A673 (cell line): ENCODE measurements at regions not wholly inside any gene's neighbourhood (a gene's known extent, or its start where the extent isn't known, plus 50 kb on each side); places are given as distances from the start of the nearest gene placed in this dataset.

Experiments
- BruUV-seq: library from RNA; stranded (reverse); fragments of 400-500 nt; replicated peaks from 2 replicates; lab custom pipeline; 2021; lab: Mats Ljungman, UMichigan
- CTCF ChIA-PET: fragments of 300-600 bp; sonication (Branson Sonifier 250); formaldehyde crosslinking; loops from one replicate; lab custom pipeline; 2022; ENCODE audit warnings: antibody characterized with exemption; lab: Charles Lee
- POLR2A ChIA-PET: fragments of 300-600 bp; sonication (Branson Sonifier 250); formaldehyde crosslinking; loops from one replicate; lab custom pipeline; 2022; ENCODE audit warnings: antibody characterized with exemption; ENCODE audit not compliant: low non-redundant PET; lab: Charles Lee
- DNase-seq: peaks from one replicate; pipeline ENCODE4 v3.0.0-alpha.2; 2015; ENCODE audit warnings: low spot score
- H3K27ac ChIP-seq: fragments of 200-600 bp; sonication (generic); 2 replicates; pipeline ENCODE4 v1.5.1; 2016; ENCODE audit warnings: mixed run types, low read depth, mild to moderate bottlenecking, mixed read lengths, antibody characterized with exemption, low read length; ENCODE audit not compliant: poor library complexity, severe bottlenecking
- H3K27me3 ChIP-seq: fragments of 200-600 bp; sonication (generic); replicated peaks from 2 replicates; pipeline ENCODE4 v1.6.1; 2017; ENCODE audit warnings: mixed run types, low read depth, mild to moderate bottlenecking, mixed read lengths, antibody characterized with exemption, low read length; ENCODE audit not compliant: insufficient read depth, poor library complexity
- H3K36me3 ChIP-seq: fragments of 200-600 bp; sonication (generic); 2 replicates; pipeline ENCODE4 v1.6.1; 2016; ENCODE audit warnings: mixed run types, mild to moderate bottlenecking, mixed read lengths, antibody characterized with exemption, low read length; ENCODE audit not compliant: insufficient read depth, poor library complexity, severe bottlenecking
- H3K4me1 ChIP-seq: fragments of 200-600 bp; sonication (generic); 2 replicates; pipeline ENCODE4 v1.6.1; 2017; ENCODE audit warnings: mixed run types, mild to moderate bottlenecking, mixed read lengths, antibody characterized with exemption, low read length; ENCODE audit not compliant: insufficient read depth, poor library complexity, severe bottlenecking
- H3K4me3 ChIP-seq: fragments of 200-600 bp; sonication (generic); 2 replicates; pipeline ENCODE4 v1.5.1; 2016; ENCODE audit warnings: low read depth, mixed run types, mild to moderate bottlenecking, mixed read lengths, low read length; ENCODE audit not compliant: poor library complexity, severe bottlenecking
- H3K9me3 ChIP-seq: fragments of 200-600 bp; sonication (generic); 2 replicates; pipeline ENCODE4 v1.6.1; 2016; ENCODE audit warnings: mixed run types, low read depth, mild to moderate bottlenecking, mixed read lengths, antibody characterized with exemption, low read length; ENCODE audit not compliant: poor library complexity, severe bottlenecking
- EZH2 ChIP-seq: fragments of 200-600 bp; sonication (generic); IDR thresholded peaks from 2 replicates; pipeline ENCODE4 v1.6.1; 2017; ENCODE audit warnings: borderline replicate concordance, low read depth, mild to moderate bottlenecking, mixed read lengths, antibody characterized with exemption, low read length; ENCODE audit not compliant: poor library complexity, severe bottlenecking
- intact Hi-C: fragments of 100-400 bp; cut with micrococcal nuclease; formaldehyde crosslinking; loops from one replicate; pipeline ENCODE4 v1.10.0; 2022; ENCODE audit not compliant: unreplicated experiment
- TF ChIP-seq, protein P1 (sequence below): fragments of 300-800, 200-600 bp; sonication (generic); conservative IDR thresholded peaks from 2 replicates; pipeline ENCODE4 v1.5.1; 2017; ENCODE audit warnings: low read depth, mild to moderate bottlenecking, antibody characterized with exemption, low read length, moderate library complexity, mixed read lengths

DNA sequence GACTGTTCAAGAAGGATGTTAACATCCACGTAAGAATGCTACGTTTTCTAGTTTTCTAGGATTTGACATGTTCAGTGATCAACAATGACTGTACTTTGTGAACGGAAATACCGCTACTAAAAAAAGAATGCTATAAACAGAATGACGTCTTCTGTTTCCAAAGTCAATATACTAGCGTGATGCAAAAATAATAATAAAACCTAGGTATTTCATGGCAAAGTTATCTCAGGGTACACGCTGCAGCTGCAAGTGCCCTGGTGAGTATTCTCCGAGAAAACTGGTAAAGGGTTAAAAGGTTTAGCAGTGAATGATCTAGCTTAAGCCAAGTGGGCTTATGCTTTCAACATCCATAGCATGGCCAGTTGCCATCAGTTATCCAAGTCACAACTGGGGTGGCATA is 653.3 kb upstream of the PFKP start:
- H3K9me3 ChIP-seq = no peaks in the 10 kb centered on the region
- H3K4me3 ChIP-seq = no peak overlapping the region
- H3K27me3 ChIP-seq = peaks cover 74% of the 10 kb centered on the region
- CTCF ChIA-PET = no interaction called here
- H3K36me3 ChIP-seq = no peaks in the 10 kb centered on the region
- TF ChIP-seq EZH2 = no peak
- TF ChIP-seq, protein P1, sequence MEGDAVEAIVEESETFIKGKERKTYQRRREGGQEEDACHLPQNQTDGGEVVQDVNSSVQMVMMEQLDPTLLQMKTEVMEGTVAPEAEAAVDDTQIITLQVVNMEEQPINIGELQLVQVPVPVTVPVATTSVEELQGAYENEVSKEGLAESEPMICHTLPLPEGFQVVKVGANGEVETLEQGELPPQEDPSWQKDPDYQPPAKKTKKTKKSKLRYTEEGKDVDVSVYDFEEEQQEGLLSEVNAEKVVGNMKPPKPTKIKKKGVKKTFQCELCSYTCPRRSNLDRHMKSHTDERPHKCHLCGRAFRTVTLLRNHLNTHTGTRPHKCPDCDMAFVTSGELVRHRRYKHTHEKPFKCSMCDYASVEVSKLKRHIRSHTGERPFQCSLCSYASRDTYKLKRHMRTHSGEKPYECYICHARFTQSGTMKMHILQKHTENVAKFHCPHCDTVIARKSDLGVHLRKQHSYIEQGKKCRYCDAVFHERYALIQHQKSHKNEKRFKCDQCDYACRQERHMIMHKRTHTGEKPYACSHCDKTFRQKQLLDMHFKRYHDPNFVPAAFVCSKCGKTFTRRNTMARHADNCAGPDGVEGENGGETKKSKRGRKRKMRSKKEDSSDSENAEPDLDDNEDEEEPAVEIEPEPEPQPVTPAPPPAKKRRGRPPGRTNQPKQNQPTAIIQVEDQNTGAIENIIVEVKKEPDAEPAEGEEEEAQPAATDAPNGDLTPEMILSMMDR = no peak
- H3K27ac ChIP-seq = no peak overlapping the region
- no TSS peak for BruUV-seq
- no peak for DNase-seq
- no peaks in the 10 kb centered on the region for H3K4me1 ChIP-seq
- intact Hi-C loops = no loop called here
- POLR2A ChIA-PET = no interaction called here

DNA sequence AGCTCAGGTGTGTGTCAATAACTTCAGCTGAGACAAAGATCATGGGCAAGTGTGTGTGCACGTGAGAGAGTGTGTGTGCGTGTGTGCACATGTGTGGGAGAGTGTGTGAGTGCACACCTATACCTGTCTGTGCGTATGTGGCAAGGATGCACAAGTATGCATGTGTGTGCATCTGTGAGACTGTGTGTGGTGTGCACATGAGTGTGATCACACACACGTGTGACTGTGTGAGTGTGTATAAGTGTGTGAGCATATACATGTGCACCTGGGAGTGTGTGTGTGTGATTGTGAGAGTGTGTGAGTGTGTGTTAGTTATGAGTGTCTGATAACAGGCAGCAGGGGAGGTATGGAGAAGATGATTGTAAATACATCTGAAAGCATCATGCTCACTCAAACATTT is 657.3 kb upstream of the PFKP start:
- no peak for DNase-seq
- peaks cover 74% of the 10 kb centered on the region for H3K27me3 ChIP-seq
- H3K4me3 ChIP-seq = no peak overlapping the region
- no peaks in the 10 kb centered on the region for H3K4me1 ChIP-seq
- H3K9me3 ChIP-seq = no peaks in the 10 kb centered on the region
- no peaks in the 10 kb centered on the region for H3K36me3 ChIP-seq
- POLR2A ChIA-PET = no interaction called here
- intact Hi-C loops = no loop called here
- BruUV-seq = no TSS peak
- CTCF ChIA-PET = no interaction called here
- no peak overlapping the region for H3K27ac ChIP-seq
- TF ChIP-seq EZH2 = no peak
- TF ChIP-seq, protein P1 = no peak

DNA sequence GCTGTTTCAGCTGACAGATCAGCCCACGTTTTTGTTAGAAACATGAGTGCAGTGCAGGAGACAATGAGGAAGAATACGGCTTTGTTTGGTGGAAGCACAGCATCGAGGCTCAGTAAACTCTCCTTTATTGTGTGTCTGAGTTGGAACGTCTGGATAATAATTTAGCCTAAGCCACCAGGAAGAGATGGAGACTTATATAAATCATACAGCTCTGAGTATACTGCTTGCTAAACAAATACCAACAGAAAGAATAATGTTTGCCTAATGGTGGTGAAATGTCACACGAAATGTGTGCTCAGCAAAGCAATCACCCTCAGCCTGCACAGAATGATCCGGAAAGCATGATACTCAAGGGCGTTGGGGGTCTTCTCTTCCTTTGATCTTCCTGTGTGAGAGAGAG is 664.1 kb upstream of the ADARB2 start:
- ChIA-PET POLR2A (interaction anchor here (0.5 kb wide), 1 partner anchor 126 kb away, joined by 12 read pairs; no protein-coding TSS in a partner anchor), CTCF (no interaction called here)
- no peak overlapping the region for H3K4me3 ChIP-seq
- DNase-seq = no peak
- intact Hi-C loops = no loop called here
- H3K36me3 ChIP-seq = no peaks in the 10 kb centered on the region
- H3K9me3 ChIP-seq = no peaks in the 10 kb centered on the region
- TF ChIP-seq, protein P1 = no peak
- no peak for TF ChIP-seq EZH2
- H3K27ac ChIP-seq = no peak overlapping the region
- H3K27me3 ChIP-seq = peaks cover 98% of the 10 kb centered on the region
- no peaks in the 10 kb centered on the region for H3K4me1 ChIP-seq
- no TSS peak for BruUV-seq
